Skeletal muscle cell (primary cell): ENCODE measurements at regions not wholly inside any gene's neighbourhood (a gene's known extent, or its start where the extent isn't known, plus 50 kb on each side); places are given as distances from the start of the nearest gene placed in this dataset.
"Not testable (repeated sequence)": the region's sequence is repeated elsewhere in the genome, so short reads cannot be mapped to it uniquely, and the experiment has no call there.

Source experiments
- DNase-seq: peaks from one replicate; pipeline ENCODE4 v3.0.0-alpha.2; 2010; ENCODE audit warnings: low read depth
- H3K4me3 ChIP-seq: 2 replicates; pipeline ENCODE4 v1.5.1; 2011; ENCODE audit warnings: low read depth, mild to moderate bottlenecking, control low read depth, low read length, moderate library complexity

- H3K4me3 ChIP-seq, DNase-seq: not testable (repeated sequence)
These were observed 473.3 kb downstream of the SPATA31A6 start for GRCh38 chr9:42656789-42657188.

GRCh38 chr9:42657496-42657895, 474.0 kb downstream of the SPATA31A6 start:
- not testable (repeated sequence) for DNase-seq, H3K4me3 ChIP-seq

GRCh38 chr9:42697146-42697545, 513.7 kb downstream of the SPATA31A6 start:
- DNase-seq: not testable (repeated sequence)

GRCh38 chr9:42702890-42703289, 519.4 kb downstream of the SPATA31A6 start:
- not testable (repeated sequence) for H3K4me3 ChIP-seq, DNase-seq

More at GRCh38 chr9:42697146-42697545, 513.7 kb downstream of the SPATA31A6 start:
- not testable (repeated sequence) for H3K4me3 ChIP-seq

- not testable (repeated sequence) for DNase-seq, H3K4me3 ChIP-seq
These were observed 541.7 kb downstream of the SPATA31A6 start for GRCh38 chr9:42724841-42725835.

DNA sequence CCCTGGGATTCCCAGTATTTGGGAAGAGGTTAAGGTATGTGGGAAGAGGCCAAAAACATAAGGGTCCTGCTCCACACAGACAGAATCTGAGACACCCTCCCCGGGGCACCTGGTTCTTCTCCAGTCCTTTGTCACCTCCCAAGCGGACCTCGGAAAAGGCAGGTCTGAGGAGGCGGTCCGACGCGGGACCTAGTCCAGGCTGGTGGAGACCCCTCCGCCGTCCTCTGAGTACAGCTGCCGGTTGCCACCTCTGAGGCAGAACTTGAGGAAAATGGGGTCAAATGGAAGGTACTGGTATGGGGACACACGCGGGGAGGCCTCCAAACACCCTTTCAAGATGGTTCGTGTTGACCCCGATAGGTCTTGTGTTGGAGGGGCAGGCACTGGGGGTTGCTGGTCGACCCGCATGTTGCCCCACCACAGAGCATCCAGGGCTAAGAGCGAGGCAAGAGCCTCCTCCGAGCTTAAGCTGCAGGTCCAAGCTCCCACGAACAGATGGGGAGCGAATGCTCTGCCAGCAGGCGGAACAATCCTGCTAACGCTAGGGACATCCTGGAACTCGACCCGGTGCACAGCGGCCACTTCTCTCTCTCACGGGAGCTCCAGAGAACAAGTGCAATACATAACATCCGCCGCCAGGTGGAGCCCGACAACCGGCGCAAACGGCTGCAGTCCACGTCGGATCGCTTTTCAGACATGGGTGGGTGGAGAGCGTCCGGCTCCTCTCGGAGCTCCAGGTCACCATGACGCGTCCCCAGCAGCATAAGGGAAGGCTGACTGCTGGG, 559.8 kb downstream of the SPATA31A6 start:
- not testable (repeated sequence) for H3K4me3 ChIP-seq

GRCh38 chr9:42757251-42757650, 573.8 kb downstream of the SPATA31A6 start:
- not testable (repeated sequence) for DNase-seq, H3K4me3 ChIP-seq

More for the DNA sequence above, 559.8 kb downstream of the SPATA31A6 start:
- peak; percentile 26 for DNase-seq

- DNase-seq, H3K4me3 ChIP-seq: not testable (repeated sequence)
These were observed 575.9 kb downstream of the SPATA31A6 start for GRCh38 chr9:42759320-42759719.

DNA sequence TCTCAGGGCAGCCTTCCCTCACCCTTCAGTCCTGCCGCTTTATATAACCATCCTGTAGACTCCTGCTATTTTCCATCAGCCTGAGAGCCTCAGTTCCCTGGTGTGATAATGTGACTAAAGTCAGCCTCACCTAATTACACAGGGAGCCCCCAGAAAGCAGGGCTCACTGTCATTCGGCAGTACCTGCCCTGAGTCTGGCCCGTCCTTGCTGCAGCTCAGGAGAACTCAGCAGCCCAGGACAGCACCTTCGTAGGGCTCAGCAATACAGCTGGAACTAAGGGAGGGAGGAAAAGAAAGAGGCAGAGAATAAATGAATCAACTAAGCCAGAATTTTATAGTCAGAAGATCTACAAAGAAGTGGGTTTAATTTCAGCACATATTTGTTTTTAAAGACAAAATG, 598.7 kb downstream of the SPATA31A6 start:
- not testable (repeated sequence) for H3K4me3 ChIP-seq, DNase-seq

- not testable (repeated sequence) for DNase-seq, H3K4me3 ChIP-seq
These were observed 609.3 kb downstream of the SPATA31A6 start for GRCh38 chr9:42792725-42793124.

- H3K4me3 ChIP-seq, DNase-seq: not testable (repeated sequence)
These were observed 615.1 kb downstream of the SPATA31A6 start for GRCh38 chr9:42798571-42798970.

DNA sequence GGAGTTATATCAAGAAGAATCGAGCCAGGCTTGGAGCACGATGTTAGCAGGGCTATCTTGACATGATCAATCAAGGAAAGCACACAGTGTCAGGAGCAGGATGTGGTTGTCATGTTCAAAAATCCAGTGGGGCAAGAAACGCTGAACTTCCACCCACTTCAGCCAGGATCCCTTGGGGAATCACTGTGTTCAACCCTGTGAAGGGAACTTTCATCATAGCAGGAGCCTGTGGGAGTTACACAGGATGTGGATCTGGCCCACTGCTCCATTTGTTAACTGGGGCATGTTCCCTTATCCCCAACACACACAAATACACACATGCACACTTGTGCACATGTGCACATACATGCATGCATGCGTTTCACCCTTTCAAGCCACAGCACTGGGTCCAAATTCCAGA, 619.3 kb downstream of the SPATA31A6 start:
- not testable (repeated sequence) for H3K4me3 ChIP-seq, DNase-seq

DNA sequence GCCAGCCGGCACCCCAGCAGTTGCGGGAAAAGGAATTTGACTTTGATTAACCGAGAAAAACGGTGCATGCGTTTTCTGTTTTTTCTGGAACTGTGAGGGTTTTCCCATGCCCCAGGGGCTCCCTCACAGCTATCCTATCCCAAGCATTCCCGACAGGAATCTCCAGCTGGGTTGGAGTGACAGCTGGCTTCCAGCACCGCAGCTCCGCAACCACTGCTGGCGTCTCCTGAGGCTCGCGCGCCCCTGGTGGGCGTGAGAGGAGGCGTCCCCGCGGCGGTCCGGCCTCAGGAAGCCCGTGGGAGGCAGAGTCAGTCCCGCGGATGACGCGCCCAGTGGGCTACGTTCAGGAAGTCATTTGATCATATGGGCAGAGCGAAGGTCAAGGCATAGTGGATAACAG, 623.2 kb downstream of the SPATA31A6 start:
- DNase-seq: not testable (repeated sequence)

DNA sequence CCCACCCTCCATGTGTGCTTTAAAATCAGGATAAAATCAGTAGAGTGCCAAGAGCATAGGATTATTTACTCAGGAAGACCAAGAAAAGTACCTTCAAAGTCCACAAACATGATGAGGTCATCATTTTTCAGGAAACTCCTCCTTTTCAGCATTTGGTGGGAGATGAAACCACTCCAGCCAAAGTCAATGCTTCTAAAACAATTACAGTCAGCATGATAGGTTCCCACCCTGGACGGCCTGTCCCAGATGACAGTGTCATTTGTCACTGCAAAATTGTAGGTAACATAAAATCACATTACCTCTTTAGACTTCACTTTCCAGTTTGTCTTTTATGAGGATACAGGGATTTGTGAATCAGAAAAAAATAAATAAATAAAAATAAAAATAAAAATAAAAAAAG, 638.0 kb downstream of the SPATA31A6 start:
- H3K4me3 ChIP-seq, DNase-seq: not testable (repeated sequence)

More for the DNA sequence above, 623.2 kb downstream of the SPATA31A6 start:
- not testable (repeated sequence) for H3K4me3 ChIP-seq

DNA sequence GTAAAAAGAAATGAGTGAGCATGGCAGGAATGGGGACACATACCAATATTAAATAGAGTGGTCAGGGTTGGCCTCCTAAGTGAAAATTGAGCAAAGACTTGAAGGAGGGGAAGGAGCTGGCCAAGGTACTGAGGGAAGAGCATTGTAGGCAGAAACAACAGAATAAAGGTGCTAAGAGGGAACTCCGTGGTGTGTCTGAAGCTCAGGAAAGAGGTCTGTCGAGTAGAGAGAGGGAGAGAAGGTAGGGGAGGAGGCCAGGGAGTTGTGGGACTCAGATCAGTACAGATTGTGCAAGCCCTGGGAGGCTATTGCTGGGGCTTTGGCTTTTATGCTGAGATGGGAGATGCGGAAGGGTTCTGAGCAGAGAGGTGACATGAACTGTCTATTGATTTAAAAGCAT, 664.7 kb downstream of the SPATA31A6 start:
- not testable (repeated sequence) for H3K4me3 ChIP-seq, DNase-seq

GRCh38 chr9:42850896-42851693, 667.6 kb downstream of the SPATA31A6 start:
- H3K4me3 ChIP-seq: not testable (repeated sequence)

GRCh38 chr9:42851701-42852100, 668.2 kb downstream of the SPATA31A6 start:
- not testable (repeated sequence) for DNase-seq, H3K4me3 ChIP-seq

More at GRCh38 chr9:42850896-42851693, 667.6 kb downstream of the SPATA31A6 start:
- not testable (repeated sequence) for DNase-seq

- not testable (repeated sequence) for DNase-seq
- H3K4me3 ChIP-seq: peak overlapping the region; percentile 20
These were observed 668.9 kb downstream of the SPATA31A6 start for GRCh38 chr9:42852133-42852930.
